HG03108 (cell line): ENCODE measurements at regions not wholly inside any gene's neighbourhood (a gene's known extent, or its start where the extent isn't known, plus 50 kb on each side); places are given as distances from the start of the nearest gene placed in this dataset.
"Not testable (repeated sequence)": the region's sequence is repeated elsewhere in the genome, so short reads cannot be mapped to it uniquely, and the experiment has no call there.

ENCODE experiments used
- ATAC-seq: cut with Tn5 transposase; IDR thresholded peaks from one replicate; pipeline ENCODE4 v1.9.1; 2021; ENCODE audit warnings: moderate library complexity; ENCODE audit not compliant: unreplicated experiment

DNA sequence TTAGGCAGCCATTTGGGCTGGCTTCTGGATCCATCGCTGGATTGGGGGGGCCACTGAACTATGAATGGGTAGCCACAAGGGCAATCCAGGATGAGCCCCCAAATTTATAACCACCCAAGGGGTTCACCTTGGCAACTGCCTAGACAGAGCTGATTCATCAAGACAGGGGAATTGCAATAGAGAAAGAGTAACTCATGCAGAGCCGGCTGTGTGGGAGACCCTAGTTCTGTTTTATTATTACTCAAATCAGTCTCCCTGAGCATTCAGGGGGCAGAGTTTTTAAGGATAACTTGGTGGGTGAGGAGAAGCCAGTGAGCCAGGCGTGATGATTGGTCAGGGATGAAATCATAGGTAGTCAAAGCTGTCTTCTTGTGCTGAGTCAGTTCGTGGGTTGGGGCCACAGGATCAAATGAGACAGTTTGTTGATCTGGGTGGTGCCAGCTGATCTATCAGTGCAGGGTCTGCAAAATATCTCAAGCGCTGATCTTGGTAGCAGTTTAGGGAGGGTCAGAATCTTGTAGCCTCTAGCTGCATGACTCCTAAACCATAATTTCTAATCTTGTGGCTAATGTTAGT is 57.9 kb downstream of the DNAJB9 start:
- ATAC-seq, result no peak

- no peak for ATAC-seq
These were observed 59.0 kb downstream of the DNAJB9 start for GRCh38 chr7:108628678-108629077.

GRCh38 chr7:108629651-108630400 is 60.2 kb downstream of the DNAJB9 start:
- no peak for ATAC-seq

GRCh38 chr7:108634036-108634435 is 64.4 kb downstream of the DNAJB9 start:
- no peak for ATAC-seq

- ATAC-seq, result no peak
These were observed 64.9 kb downstream of the DNAJB9 start for GRCh38 chr7:108634535-108634934.

- no peak for ATAC-seq
These were observed 67.5 kb downstream of the DNAJB9 start for GRCh38 chr7:108637049-108637621.

DNA sequence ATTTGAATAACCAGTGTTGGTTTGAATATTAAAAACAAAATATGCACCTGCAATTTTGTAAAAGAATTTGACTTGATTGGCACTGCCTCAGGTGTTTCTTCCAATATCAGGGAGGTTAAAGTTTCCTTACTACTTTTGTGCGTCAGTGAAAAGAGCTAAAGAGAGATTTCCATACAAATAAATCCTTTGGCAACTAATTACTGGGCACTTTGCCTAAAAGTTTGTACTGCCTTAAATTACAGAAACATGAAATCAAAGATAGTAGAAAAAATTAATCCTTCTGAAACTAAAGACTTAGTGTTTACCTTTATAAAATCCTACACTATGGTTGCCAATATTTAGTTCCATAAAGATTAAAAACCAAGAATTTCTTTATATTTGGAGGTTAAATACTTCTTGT is 72.5 kb downstream of the DNAJB9 start:
- ATAC-seq, result no peak

DNA sequence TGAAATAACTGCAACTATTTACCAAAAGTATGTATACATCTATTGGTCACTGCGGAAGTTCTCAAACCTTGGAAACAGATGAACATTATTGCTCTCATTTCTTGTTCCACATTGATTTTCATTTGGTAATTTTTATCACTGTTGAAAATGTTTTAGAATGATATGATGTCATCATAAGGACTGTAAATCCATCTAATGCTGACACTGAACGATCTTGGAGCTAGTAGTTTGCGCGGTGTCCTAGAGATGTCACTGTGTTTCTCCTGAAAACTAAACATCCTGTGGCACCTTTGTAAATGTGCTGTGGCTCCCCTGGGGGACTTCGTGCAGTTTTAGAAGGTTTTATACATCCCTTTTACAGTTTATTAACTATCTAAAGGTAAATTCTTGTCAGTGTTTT is 73.5 kb downstream of the DNAJB9 start:
- no peak for ATAC-seq

GRCh38 chr7:108648989-108649388 is 79.3 kb downstream of the DNAJB9 start:
- ATAC-seq, result no peak

DNA sequence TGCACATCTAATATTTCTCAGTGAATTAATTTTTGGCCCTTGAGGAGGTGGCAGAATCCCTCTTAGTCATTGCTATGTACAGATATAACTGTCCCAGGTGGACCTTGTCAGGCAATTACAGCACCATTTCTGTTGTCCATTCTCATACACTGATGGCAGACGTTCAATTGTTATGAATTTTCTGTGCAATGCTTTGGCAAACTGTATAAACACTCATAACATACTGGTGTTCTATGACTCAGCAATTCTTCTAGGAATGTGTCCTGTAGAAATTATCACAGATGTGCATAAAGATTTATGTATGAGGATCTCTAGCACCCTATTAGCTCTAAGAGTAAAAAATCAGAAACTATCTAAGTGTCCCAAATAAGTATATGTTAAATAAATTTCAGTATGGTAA is 80.8 kb downstream of the DNAJB9 start:
- no peak for ATAC-seq

- no peak for ATAC-seq
These were observed 83.2 kb downstream of the DNAJB9 start for GRCh38 chr7:108652886-108653285.

DNA sequence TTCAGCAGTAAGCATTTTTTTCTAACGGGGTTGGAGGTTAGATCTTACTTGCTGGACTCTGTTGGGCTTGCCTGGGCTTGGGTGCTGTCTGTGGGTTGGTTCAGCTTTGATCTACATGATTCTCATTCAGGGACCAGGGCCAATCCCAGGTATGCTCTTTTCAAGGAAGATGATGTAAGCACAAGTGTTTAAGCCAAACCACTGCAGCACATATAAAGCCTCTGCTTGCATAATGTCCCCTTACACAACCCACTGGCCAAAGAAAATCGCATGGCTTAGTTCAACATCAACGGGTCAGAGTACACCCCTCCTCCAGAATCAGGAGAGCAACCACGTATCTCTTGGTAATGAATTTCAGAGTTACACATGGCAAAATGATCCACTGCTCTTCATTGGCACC is 83.9 kb downstream of the DNAJB9 start:
- no peak for ATAC-seq

GRCh38 chr7:108657140-108657726 is 87.6 kb downstream of the DNAJB9 start:
- ATAC-seq, result not testable (repeated sequence)

DNA sequence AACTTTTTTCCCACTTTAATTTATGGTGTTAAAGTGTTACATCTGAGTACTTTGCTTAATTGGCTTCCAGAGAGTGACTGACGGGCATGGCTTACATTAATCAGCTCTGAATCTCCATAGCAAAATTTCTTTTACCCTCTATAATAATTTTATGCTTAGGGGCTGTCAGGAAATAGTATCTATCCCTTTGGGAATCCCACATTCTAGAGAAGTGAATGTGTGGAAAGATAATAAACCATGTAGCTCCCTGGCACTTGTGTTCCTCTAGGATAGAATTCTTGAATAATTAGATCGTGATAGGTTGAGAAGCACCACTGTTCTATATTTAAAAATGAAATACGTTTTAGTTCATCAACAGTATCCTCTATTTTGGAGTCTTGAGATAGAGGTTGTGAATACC is 89.6 kb downstream of the DNAJB9 start:
- ATAC-seq, result no peak

DNA sequence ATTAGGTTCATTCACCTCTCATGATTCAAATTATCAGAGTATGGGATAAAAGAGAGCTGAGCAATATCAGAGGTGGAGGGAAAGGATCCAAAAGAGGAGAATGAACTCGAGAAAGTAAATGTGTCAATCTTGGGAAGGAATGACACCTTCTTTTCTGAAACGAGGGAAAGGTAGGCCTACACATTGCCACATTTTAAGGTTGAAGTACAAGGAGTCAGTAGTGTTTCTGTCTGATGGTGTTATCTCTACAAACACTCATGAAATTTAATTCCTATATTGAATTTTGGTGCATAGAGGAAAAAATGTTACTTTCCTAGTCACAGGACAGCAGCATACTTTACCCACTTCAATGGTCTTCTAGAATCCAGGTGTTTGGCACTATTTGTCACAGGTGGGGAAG is 90.2 kb downstream of the DNAJB9 start:
- no peak for ATAC-seq

GRCh38 chr7:108660465-108660864 is 90.8 kb downstream of the DNAJB9 start:
- no peak for ATAC-seq

DNA sequence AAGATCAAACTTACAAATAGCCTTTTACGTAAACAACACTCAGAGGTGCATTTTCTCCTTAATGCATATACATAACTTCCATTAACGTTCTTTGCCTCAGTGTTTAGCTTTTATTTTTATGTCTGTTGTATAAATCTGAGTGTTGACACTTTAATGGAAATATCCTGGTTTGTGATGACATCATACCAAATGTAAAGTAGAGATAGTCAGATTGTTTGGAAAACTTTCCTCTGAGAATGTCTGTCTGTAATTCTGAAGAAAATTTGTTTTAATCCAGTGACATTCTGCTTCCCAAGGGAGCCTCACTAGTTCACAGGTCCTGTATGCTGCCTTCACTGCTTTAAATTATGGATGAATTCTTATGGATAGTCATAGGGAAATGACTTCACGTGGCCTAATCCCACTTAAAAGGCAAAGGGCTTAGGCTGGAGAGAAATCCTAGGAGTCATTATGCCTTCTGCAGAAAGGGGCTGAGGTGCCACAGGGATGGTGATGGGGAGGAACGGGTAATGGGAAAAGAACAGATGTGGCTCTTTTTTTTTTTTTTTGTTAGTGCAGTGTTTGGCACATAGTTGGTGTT is 93.2 kb downstream of the DNAJB9 start:
- ATAC-seq, result no peak

DNA sequence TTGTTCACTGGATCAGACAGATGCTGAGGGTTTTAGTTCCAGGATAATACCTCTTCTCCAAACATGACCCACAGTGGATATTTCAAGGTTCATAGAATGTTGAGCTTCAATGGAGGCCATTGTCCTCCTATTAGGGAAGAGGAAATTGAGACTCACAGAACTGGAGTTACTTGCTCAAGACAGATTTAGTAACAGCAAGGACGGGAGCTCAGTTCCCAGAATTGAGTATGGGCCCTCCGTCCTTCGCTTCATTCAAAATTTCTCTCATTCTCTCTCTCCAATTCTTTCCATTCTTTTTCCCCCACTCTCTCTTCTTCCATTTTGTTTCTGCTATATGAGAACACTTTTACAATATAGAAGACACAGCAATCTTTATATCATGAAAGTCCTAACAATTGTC is 94.0 kb downstream of the DNAJB9 start:
- ATAC-seq, result no peak

DNA sequence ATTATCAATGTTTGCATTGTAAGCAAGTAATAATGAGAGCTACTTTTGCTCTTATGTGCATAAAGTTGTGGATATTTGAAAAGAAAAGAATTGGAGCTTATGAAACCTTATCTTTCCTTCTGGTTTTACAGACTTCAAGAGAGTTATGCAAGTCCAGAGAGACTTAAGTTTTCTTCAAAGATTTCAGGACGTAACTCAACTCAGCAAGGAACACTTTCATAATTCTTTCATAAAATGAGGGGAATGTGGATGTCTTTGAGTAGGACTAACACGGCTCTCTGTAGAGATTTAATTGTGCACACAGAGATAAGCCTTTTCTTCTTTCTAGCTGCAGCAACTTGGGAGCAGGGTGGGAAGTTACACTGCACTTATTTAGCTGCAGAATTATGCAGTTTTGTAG is 97.5 kb downstream of the DNAJB9 start:
- ATAC-seq, result no peak

DNA sequence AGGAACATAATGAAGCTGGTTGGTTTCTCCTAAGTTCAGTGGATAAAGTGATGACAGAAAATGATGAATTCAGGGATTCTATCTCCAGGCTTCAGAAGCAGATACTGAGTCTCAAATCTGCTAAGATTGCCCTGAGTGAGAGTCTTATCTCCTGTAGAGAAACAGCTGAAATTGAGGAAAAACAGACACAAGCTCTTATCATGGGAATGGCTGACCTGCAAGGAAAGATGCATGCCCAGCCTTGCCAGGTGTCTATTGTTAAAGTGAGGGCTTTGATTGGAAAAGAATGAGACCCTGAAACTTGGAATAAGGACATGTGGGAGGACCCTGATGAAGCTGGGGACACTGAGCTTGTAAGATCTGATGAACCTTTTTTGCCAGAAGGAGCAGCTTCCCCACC is 100.3 kb downstream of the DNAJB9 start:
- no peak for ATAC-seq

GRCh38 chr7:108673699-108674098 is 104.0 kb downstream of the DNAJB9 start:
- ATAC-seq, result not testable (repeated sequence)

GRCh38 chr7:108684629-108685028 is 115.0 kb downstream of the DNAJB9 start:
- ATAC-seq, result no peak
